Activated CD8-positive, alpha-beta memory T cell treated with anti-CD3 and anti-CD28 coated beads for 4 hours (primary cell): ENCODE measurements at regions not wholly inside any gene's neighbourhood (a gene's known extent, or its start where the extent isn't known, plus 50 kb on each side); places are given as distances from the start of the nearest gene placed in this dataset.

Experiments used
- DNase-seq, 2 donors: peaks; one replicate each; pipeline ENCODE4 v3.0.0-alpha.2; 2020; ENCODE audit warnings: low read depth in 2 of 2

DNA sequence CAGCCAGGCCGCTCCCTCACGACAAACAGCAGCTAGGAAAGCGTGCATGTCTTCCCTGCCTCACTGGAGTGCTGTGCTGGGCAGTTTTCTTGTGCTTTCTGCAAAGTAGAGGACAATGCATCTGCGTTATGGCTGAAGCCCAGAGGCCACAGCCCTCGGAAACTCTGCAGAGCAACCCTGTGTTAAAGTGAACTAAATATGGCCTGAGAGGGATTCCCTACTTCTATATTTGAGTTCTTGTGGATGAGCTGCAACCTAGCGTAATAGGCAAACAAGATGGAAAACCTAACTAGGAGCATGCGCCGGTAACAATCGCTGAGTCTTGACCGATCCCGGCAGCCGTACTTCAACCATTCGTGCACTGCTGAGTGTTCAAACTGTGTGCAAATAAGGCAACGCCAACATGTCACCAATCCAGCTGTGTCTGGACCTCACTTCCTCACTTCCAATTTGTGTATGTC is 471.9 kb upstream of the HS6ST1 start:
- DNase-seq, result no peak

DNA sequence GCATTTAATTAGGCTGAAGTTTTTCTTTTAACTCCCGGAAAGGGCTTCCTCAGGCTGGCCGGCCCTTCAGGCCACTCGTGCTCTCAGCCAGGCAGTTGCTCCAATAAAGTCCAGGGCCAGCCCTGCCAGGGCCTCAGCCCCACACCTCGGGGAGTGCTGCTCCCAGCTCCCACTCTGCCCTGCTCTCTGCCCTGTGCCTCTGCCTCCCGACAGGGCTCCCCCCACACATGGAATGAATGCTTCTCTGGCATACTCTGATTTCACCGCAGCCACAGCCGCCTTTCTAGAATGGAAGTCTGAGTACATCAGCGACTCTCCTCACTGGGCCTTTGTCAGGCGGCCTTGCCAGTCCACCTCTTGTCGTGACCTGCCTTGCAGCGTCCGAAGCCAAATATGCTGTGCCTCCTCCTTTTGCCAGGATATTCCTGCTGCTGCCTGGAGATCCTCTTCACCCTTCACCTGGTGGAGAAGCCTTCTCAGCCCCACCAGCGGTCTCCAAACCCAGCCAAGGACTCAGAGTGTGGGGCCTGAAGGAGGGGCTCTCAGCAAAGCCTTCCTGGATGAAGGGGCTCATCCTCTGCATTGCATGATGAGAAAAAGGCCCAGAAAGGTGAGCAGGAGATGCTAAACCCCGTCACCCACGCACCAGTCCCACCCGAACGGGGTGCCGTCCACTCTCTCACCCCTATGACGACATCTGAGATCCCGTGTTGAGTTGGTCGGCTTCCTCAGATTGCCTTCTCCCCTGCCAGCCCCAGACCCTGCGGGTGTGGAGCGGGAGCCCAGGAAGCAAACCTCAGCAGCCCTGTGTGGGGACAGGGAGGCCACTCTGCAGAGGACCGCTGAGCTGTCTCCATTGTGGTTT is 472.7 kb upstream of the HS6ST1 start:
- DNase-seq, result no peak

GRCh38 chr2:128791985-128792320 is 473.3 kb upstream of the HS6ST1 start:
- no peak for DNase-seq

DNA sequence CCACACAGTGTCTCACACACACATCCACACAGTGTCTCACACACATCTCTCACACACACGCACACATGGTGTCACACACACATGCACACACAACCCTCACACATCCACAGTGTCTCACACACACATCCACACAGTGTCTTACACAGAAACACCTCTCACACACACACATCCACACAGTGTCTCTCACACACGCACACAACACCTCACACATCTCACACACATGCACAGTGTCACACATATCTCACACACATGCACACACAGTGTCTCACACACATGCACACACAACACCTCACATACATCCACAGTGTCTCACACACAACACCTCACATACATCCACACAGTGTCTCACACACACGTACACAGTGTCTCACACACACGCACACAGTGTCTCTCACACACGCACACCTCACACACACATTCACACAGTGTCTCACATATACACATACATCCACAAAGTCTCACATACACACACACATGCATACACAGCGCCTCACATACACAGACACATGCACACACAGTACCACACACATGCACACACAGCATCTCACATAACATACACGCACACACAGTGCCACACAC is 473.9 kb upstream of the HS6ST1 start:
- no peak for DNase-seq

GRCh38 chr2:128793404-128793803 is 474.7 kb upstream of the HS6ST1 start:
- no peak for DNase-seq

DNA sequence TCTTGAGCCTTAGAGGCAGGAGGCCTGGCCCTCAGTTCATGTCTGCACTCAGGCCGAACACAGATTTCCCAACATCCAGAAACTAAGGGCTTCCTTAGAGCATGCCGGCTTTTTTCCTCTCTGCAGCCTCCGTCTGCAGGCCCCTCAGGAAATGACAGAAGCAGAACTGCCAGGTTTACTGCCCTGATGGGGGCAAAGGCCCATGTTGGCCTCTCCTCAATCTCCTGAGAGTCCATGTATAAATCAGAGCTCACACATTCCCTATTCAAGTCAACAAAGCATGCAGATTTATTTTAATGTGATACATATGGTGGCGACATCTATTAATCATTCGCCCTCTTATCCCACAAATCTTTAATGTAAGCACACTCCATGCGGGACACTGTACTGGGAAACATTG is 475.6 kb upstream of the HS6ST1 start:
- DNase-seq, result no peak

- no peak for DNase-seq
These were observed 477.7 kb upstream of the HS6ST1 start for GRCh38 chr2:128796321-128796720.

DNA sequence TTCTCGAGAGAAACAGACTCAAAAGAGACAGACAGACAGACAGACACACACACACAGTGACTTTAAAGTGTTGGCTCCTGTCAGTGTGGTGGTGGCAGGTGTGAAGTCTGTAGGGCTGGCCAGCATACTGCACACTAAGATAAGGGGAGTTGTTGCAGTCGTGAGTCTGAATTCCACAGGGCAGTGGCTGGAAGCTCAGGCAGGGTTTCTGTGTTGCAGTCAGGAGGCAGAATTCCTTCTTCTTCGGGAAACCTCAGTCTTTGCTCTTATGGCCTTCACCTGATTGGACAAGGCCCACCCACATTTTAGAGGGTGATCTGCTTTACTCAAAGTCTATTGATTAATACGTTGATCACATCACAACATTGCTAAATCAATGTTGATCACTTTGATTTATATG is 478.4 kb upstream of the HS6ST1 start:
- no peak for DNase-seq

DNA sequence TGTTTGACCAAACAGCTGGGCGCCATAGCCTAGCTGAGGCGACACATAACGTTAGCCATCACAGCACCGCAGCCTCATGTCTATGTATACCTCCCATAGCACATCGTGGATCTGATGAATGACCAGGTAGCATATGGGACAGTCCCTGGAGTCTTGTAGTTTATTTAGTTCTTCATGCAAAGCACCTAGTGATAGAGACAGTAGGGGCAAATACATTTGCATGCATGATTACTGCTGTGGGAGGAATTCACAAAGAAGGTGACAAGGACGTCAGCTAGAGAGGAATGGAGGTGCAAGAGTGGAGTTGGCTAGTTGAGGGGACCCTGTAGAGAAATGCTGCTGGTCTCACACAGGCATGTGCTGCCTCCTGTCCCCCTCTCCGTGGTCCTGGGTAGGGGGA is 478.9 kb upstream of the HS6ST1 start:
- no peak for DNase-seq

DNA sequence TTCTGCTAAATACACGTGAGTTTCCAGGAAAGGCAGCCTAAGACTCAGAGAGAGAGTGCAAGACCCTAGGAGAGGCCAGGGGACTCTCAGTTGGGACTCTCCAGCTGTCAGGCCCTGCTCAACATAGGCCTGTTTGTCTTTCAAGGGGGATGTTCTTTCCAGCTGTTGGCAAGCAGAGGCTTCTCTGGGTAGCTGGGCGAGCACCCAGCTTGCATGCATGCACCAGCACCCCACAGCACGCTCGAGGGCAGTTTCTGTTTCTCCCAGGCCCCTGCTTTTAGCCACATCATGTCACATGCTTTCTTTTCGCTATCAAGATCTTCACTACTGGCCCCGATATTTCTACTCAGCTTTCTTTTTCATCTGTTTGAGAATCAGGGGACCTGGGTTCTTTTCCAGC is 479.3 kb upstream of the HS6ST1 start:
- DNase-seq, result no peak

DNA sequence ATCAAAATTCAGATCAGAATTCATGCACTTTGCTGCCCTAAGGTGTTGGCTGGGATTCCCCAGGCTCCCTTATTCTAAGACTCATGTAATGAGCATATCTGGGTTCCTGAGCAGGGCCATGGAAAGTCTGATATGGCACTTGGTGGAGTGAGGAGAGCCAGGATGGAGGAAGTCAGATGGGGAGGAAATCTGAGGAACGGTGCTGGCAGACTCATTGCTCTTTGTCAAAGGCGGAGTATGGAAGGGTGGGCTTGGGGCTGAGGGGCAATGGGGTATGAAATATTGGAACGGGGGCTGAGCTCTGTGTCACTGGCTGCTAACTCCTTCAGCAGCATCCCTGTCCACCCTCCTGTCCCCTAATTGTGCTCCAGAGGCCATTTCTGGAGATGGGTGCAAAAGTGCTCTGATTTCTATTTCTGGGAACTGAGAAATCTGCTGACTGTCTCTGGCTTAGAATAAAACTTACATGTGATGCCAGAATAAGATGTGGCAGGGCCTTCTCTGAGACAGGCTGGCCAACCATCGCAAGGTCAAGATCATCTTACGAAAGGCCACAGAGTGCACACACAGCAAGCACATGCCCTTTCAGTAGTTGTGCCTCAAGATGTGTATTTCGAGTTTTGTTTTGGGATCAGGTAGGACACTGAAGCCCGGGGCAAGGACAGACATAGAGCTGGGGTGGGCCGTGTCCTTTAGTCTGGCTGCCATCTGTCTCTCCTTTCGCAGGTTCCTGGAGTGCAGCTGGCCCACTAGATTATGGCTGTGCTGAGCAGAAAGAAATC is 480.0 kb upstream of the HS6ST1 start:
- DNase-seq, result no peak

GRCh38 chr2:128799284-128799552 is 480.6 kb upstream of the HS6ST1 start:
- no peak for DNase-seq

DNA sequence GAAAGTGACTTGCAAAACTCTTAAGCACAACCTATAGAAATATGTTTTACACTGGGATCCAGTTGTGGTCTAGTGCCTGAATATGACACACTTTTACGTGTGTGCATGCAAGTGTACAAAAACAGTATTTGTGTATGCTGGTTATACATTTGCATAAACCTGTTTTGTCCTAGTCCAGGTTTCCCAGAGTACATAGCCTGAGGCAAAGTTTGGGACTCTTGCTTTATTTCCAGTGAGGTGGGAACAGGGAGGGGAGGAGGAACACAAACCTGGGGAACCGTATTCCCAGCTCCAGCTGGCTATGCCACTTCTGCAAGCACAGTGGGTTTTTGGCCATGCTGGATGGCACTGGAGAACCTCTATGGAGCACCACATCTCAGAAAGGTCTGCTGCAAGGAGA is 481.1 kb upstream of the HS6ST1 start:
- no peak for DNase-seq

- no peak for DNase-seq
These were observed 482.9 kb upstream of the HS6ST1 start for GRCh38 chr2:128801576-128801975.

- DNase-seq, result no peak
These were observed 484.6 kb upstream of the HS6ST1 start for GRCh38 chr2:128803222-128803621.

DNA sequence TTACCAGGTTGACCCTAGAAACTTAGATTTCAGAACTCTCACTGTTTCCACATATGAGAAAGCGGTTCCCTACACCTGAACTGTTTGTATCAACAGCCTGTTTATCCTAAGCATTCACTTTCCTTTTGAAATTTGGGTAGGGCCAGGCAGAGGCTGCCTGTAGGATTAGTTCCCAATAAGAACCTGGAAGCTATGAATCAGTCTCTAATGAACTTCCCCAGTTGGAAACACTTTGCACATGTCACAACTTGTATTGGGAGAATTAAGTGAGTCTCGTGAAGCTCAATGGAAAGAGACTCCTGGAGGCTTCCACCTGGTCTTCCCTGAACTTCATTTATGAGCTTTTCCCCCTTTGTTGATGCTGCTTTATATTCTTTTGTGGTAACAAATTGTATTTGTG is 486.6 kb upstream of the HS6ST1 start:
- DNase-seq, result no peak

DNA sequence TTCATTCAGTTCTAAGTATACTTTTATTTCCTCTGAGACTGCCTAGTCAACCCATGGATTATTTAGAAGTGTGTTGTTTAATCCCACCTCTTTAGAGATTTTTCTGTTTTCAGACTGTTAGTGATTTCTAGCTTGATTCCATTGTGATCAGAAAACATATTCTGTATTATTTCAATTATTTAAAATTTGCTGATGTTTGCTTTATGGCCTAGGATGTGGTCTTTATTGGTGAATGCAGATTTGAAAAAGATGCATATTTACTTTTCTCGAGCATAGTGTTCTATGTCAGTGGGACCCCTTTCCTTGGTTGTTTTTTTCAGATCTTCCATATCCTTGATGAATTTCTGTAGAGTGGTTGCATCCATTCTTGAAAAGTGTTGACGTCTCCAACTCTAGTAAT is 487.2 kb upstream of the HS6ST1 start:
- no peak for DNase-seq

GRCh38 chr2:128807317-128807716 is 488.6 kb upstream of the HS6ST1 start:
- DNase-seq, result no peak

- no peak for DNase-seq
These were observed 490.0 kb upstream of the HS6ST1 start for GRCh38 chr2:128808462-128809258.

DNA sequence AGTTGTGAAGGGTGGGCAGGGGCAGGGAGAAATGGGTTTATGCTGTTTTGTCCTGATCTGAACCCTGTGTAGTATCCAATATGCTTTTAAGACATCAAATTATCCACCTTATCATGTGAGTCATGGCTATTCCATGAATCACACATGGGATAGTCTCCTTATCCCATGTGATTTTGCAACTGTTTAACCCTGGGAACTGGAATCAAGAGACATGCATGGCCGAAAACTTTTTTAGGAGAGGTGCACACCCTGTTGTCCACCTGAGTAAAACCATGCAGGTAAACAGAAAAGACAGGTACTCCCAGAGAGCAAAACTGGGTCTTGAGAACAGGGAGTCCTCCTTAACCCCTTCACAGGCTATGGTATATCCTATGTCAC is 490.6 kb upstream of the HS6ST1 start:
- DNase-seq, result no peak

- no peak for DNase-seq
These were observed 491.2 kb upstream of the HS6ST1 start for GRCh38 chr2:128809880-128810279.

DNA sequence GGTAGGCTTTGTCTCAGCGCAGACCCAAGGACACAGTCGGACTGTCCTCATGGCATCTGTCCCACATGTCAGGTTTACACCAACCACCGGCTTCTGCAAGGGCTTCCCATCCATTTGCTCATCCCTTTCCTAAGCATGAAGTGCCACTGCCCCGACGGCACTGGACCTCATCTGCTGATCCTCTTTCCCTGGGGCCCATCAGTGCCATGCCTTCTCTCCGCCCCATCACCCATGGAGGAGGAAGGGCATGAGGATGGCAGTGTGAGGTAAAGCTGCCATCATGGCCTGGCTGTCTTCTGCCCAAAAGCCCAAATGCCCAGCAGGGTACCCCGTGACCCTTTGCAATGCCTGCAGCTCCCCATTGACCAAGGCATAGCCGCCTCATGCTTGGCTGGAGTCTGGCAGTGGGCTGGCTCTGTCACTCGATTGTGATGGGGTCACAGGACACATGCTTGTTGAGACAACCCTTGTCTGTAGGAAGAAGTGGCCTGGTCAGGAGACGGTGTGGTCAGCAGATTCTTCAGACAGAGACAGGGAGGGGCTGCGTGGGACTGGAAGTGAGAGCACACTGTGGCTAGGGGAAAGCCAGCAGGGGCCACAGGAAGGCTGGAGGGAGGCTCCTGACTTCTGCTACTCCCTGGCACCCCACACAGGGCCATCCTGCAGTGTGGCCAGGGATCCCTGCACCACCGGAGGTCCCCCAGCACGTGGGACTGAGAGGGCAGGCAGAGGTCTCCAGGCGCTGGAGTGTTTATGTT is 493.7 kb upstream of the HS6ST1 start:
- no peak for DNase-seq
